Iris pigment epithelial cell (primary cell): ENCODE measurements at regions not wholly inside any gene's neighbourhood (a gene's known extent, or its start where the extent isn't known, plus 50 kb on each side); places are given as distances from the start of the nearest gene placed in this dataset.
A peak's percentile ranks its signal among the peaks of the same experiment; 100 is the strongest.

Source experiments
- DNase-seq: peaks from one replicate; pipeline ENCODE4 v3.0.0-alpha.2; 2011; ENCODE audit warnings: low read depth

DNA sequence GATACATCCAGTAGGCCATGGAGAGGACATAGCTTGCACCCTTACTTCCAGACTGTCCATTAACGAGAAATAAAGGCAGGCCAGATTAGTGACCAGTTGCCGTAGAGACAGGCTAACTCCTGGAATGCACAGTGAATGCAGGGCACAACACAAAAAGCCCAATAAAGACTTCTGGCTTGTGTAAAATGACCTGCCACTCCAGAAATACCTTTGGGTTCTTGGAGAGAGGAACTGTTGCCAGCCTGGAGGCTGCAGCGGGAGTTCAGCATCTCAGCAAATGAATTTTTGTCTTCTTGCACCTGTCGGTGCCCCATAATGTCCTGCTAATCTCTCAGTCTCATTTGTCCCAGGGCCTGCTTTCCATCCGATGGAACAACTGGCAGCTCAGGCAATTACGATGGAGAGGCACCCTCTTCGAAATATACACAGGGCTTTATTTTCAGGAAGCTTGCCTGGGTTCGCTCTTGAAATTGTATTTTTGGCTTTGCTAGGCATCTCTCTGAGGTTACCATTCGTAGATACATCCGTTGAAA, 538.8 kb upstream of the ZNF462 start:
- no peak for DNase-seq

DNA sequence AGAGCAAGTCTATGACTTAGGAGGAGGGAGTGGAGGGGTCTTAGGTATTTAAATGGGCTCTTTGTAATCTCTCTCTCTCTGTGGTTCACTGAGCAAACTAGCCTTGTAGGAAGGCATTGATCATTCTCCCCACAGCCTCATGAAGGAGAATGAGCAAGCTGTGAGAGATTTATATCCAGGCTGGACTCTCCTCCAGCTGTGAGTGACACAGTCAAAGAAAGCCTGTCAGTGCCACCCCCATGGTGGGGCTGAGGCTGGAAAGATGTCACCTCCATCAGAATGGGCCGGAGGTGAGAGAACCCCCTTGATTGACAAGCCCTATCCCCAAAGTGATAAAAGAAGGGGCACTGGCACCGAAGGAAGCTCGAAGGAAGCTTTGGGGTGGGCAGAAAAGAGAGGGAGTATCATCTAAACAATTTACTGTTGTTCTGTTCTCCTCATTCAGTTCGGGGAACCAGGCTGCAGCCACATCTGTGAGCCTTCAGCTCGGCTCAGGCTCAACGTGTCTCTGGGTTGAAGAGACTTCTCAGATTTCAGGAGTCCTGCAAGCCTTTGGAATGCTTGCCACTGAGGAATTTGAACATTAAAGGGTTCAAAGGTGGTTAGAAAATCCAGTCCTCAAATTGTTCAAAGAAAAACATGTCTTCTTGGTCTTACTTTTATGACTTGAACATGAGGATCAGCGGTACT, 538.2 kb upstream of the ZNF462 start:
- no peak for DNase-seq

DNA sequence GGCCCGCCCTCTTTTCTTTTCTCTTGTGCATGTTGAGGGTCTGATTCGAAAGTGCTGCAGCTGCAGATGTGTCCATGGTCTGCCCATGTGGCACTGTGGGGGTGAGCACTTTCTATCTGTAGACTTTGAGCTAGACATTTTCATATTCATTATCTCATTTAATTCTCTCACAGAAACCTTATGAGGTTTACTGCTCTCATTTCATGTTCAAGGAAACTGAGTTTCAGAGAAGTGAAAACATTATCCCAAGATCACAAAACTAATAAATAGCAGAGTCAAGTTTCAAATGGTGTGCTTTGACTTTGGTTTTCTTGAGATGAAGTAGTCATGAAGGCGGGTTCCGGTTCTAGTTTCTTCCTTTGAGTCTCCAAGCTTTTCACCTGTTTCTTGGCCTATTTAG, 536.5 kb upstream of the ZNF462 start:
- no peak for DNase-seq

DNA sequence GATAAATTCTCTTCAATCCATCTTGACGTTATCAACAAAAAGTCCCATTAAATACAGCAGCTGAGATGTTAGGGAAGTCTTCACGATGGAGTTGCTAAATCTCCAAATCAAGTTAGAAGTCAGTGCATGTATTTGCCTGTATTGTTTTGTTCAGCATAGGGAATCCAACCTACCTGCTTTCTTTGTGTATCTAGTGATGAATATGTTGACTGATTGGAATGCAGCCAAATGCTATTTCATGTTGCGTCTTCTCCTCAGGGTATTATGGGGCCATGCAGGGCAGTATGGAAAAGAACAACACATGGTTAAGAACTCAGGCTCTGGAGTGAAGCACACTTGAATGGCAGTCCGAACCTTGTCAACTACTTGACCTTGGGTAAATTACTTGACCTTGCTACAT, 529.5 kb upstream of the ZNF462 start:
- DNase-seq = no peak

DNA sequence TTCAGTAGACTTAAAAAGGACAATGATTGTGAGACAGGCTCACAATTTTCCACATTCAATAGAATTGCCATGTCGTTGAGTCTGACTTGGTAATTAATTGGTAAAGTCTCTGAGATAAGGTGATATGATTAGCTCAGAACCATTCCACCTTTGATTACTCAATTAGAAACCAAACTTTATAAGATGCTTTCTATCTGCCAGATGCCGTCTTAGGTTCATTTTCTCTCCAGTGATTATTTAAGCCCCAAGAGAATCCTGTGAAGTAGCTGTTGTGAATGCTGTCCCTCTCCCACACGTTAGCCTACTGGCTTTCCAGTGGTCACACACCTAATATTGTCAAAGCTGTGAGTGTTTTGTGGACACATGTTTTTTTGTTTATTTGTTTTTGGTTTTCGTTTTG, 528.9 kb upstream of the ZNF462 start:
- no peak for DNase-seq

DNA sequence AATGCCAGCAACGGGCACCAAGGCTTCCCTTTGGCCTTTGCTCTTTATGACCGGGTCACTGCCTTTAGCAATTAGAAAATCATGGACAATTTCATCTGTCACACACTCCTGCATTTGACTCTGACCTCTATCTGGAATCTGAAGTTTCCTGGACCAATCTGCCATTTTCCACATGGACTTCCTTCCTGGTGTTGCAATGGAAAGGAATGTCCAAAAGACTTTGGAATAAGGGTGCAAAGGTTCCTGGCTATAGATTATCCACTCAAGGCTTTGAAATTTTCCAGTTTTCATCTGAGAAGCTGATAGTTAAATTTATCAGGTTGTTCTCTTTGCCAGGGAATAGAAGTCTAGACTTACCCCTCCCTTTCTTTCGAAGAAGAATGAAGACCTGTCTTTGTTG, 523.1 kb upstream of the ZNF462 start:
- no peak for DNase-seq

DNA sequence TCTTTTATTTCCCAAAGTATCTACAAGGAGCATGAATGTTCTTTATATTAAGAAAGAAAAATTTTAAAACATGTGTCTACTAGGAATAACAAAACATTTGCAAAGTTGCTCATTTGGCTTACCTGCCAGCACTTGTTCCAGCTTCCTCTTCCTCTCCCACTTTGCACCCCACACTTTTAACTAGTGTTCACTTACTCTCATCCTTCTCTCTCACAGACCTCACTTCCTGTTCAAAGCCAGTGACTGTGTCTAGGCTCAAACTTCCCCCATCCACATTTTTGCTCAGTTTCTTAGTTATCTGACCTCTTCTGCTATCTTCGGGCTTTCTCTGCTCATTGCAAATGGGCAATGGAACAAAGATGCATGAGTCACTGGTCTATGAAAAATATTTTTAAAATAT, 512.2 kb upstream of the ZNF462 start:
- DNase-seq = no peak

DNA sequence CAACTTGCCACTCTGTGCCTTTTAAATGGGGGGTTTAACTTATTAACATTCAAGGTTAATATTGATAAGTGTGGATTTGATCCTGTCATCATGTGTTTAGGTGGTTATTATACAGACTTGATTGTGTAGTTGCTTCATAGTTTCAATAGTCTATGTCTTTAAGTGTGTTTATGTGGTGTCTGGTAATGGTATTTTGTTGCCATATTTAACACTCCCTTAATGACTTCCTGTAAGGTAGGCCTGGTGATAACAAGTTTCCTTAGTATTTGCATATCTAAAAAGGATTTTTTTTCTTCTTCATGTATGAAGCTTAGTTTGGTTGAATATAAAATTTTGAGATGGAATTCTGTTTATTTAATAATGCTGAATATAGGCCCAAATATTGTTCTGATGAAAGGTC, 506.0 kb upstream of the ZNF462 start:
- DNase-seq = no peak

DNA sequence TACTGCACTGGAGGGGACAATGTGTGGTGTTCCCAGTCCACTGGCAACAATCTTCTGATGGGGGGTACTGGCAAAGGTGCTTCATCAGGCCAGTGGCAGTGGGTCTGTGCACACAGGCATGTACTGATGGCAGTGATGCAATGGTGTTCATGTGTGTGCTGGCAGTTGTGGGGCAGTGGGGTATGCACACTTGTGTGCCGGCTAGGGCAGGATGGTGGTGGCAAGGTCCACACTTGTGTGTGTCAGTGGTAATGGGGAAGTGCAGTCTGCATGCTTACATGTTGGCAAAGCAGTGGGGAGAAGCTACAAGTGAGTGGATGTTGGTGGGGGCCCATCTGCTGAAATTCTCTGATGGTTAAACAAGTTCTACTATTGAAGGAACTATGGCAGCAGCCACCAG, 504.6 kb upstream of the ZNF462 start:
- DNase-seq = no peak

DNA sequence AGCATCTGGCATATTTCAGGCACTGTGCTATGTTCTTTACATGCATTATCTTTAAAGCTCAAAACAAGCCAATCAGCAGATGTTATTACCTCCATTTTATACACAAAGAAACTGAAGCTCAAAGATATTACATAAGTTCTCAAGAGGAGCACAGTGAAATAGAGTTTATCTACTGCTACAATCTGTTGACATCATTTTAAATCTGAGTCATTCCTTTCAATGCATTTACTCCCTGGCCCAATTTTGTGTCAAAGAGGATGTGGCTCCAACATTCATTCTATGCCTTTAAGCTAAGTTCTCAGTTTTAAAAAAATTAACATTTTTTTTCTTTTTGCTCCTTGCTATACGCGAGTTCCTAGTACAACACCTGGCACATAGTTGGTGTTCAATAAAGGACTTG, 486.3 kb upstream of the ZNF462 start:
- no peak for DNase-seq

DNA sequence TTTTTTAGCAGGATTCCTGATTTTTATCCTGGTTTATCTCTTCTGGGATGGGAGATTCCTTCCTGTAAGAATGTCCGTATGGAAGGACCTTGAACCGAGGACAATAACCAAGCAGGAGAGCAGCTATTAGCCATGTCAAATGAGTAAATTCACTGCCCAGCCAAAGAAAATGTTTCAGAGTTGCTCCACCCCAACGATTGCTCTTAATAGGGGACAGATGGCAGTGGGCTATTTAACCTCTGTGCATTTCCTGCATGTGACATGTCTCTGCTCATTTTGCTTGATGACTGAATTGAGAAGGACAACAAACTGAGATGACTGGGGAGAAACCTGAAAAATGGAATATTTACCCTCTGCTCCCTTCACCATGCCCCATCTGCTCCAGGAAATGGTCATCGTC, 479.9 kb upstream of the ZNF462 start:
- DNase-seq = no peak

DNA sequence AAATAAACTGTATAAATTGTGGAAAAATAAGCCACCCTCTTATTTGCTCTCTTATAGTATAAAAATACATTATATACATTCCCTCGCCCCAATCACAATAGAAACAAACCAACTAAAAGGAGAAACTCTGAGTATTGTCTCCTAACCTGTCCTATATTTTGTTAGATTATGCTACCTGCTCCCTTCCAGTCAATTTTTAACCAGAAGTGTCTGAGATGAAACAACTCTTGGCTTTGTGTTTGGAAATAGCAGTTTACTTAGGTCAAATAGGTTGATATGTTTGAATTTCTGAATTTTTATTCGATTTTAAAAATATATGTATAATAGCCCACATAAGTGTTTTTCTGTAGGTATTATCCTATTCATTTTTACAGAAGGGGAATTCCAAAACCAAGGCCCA, 475.0 kb upstream of the ZNF462 start:
- no peak for DNase-seq

DNA sequence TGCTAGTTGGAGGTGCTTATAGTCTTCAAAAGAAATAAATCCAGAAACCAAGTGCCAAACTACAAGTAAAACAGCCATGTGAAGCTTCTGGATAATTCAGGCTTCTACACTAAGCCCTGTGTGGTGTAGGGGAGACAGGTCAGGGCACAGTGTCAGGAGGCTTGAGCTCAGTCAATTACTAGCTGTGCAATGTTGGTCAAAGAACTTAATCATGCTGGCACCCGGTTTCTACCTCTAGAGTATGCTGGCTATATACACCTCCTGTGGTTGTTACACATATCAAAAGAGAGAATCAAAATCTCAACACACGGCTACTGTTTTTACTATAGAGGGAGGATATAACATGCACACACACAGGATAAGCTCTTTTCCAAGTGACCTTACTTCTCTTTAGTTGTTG, 469.7 kb upstream of the ZNF462 start:
- no peak for DNase-seq

DNA sequence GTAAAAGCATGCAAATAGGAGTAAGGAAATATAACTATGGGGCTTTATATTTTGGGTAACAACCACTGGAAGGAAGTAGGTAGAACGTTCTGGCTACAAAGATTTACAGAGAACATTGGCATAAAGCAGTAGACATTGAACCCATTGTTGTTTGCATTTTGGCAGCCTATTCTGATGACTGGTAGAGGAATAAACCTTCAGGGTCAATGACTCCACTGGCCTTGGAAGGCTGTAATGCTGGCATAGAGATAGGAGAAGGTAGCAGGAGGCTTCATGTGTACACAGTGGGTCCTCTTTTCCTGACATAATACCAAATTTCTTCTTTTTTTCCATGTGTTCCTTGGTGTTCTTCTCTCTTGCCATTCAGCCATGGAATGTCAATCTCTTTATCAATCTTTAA, 462.8 kb upstream of the ZNF462 start:
- DNase-seq = no peak

DNA sequence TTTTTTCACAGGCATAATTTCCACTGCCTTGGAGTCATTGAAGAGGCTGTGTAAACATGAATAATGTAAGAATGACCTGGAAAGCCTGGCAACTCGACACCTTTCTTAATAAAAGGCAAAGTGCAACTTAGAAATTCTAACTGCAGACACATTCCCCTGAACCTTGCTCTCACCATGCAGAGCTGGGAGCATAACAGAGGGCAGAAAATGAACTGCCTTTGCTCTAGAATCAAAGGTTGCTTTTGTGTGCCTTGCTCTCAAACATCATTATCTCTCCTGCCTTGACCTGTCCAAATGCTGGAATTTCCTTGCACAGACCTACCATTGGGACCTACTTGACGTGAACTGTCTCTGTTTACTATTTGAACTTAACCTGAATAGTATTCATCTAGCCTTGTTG, 462.0 kb upstream of the ZNF462 start:
- DNase-seq = no peak

DNA sequence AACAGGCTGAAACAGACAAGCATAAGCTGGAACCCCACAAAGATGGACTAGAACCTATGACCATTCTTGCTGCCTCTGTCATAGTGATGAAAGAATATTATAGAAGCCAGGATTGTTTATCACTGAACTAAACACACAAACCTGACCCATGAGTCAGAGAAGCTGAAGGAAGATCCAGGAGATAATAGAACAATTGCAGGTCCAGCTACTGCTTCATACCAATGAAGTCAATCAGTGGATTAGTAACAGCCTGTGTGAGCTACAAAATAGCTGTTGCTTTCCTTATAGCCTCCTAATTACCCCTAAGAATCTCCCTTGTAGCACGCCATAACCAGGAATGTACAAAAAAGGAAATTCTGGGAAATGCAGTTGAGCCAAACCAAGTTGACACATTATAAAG, 459.9 kb upstream of the ZNF462 start:
- peak; percentile 8 for DNase-seq

DNA sequence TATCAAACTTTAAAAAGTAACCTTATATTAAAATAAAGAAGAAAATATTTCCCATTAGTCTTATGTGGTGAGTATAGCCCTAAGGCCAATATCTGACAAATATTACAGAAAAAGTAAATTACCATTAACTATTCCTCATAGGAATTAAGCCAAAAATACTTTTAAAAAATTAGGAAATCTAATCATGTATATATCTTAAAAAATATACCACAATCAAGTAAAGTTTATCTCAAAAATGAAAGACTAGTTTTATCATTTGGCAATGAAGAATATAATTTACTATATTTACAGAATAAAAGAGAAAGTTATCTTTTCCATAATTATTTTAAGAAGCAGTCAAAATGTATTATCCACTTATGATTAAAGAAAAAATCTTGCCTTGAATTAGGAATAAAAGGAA, 458.8 kb upstream of the ZNF462 start:
- DNase-seq = no peak

DNA sequence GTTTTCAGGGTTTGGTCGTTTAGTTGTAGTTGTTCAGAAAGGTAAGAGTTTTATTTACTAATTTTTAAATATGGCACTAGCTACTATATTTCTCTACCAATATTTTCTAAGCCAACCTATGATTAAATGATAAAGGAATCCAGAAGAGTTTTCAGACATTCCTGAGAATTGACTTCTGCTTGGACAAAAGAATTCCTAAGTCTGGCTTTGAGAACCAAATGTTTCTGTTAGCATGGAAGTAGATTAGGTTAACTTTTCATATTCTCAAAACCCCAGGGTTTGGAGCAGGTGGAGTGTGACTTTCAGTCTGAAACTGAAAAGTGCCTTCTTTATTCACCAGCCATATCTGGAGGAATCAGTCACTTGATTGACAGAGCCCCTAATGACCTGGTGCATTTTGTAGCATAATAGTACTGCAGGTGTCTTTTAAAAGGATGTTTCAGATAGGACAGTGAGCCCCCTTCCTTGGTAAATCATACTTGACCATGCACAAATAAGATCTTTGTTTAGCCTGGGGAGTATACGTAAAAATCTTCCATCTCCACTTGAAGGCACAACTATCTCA, 457.0 kb upstream of the ZNF462 start:
- DNase-seq = no peak

DNA sequence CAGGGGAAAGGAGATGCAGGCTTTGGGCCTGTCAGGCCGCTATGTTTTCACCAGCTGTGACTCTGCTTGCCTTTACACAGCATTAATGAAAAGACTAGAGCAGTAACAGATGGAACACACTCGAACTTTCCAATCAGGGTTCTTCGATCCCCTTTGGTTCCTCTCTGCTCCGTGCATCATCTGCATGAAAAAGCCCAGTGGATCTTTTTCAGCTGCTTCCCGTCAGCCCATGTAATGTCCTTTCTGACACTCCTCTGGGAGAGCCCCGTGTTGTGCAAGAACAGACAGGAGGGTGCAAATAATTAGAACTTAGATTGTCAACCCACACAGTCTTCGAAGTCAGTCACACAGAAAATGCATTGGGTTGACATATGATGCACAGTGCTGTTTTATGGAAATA, 448.9 kb upstream of the ZNF462 start:
- no peak for DNase-seq

DNA sequence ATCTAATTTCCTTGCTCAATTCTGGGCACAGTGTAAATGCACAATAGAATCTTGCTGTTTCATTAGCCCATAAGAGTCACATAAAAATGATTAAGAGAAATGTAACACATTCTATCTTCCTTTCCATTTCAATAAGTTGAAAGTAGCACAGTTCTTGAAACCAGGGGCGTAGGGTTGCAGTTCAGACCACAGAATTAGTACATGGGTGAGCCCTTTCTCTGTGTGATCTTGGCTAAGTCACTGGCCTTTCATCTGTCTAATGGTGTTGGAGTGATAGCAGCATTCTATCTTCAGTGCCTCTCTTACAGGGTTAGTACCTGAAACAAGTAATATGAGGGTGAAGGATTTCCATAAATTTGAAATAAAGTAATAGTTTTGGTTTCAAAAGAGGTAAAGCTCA, 445.3 kb upstream of the ZNF462 start:
- no peak for DNase-seq

DNA sequence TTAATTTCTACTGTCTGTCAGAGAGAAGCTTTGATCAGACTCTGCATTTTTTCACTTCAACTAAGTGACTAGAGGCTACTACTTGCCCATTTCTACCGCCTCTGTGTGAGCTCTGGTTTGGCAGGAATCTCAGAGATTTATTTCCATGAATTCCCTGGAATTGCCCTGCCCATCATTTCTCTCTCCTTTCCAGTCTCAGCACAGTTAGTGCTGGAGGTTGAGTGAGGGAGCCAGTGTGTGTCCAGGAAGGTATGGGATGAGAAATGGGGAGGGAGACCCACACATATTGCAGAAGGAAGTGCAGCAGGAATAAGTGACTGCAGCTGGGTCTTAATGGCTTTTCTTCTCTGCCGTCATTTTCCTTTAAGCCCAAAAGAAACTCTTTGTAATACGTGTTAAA, 443.1 kb upstream of the ZNF462 start:
- no peak for DNase-seq

DNA sequence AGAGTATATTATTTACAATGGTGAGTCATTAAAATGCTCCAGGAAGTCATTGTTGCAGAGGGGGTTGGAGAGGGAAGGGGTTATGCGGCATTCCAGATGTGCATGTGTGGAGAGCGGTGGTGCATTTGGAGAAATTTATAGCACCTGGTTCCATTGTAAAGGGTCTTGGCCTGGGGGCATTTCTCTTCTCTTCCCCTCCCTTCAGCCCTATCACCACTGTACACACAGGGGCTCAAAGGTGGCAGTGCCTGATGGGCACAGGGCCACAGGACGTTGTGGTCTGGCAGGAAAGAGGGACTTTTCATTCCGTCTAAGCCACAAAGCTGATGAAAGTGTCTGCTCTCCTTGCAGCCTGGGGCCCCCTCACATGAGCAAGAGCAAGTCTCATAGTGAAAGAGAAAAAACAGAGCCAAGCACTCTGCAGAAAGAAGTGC, 442.4 kb upstream of the ZNF462 start:
- DNase-seq = no peak

DNA sequence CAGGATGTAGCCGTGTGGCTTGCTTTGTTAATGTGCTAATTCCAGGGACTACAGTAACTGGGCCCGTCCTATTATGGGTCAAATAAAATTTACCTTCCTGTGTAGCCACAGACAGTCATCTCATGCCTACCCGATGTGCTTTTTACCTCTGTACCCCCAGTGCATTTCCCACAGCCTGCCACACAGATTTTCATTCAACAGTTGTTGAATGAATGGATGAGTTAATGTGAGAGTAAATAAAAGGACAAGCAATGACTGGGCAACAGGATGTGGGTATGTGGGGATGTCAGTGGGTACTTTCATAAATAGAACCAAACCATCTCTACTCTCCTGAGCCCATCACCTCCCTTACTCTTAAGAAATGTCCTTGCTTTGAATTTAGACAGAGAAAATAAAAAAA, 441.2 kb upstream of the ZNF462 start:
- no peak for DNase-seq

DNA sequence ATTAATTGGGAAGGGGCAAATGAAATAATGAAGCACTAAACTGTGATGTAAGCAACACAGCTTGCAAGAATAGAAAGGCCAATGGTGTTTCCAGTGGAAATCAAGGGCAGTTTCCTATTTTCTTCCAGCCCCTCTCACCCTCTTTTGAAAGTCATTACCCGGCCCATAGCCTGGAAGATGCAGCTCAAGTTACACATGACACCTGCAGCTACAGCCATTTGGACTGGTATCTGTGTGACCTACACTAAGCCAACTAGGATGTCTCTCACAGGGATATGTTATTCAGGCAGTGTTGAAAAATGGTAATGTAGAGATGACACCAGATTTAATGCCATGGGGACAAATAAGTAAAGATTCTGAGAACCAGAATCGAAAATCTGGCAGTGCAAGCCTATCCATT, 439.4 kb upstream of the ZNF462 start:
- DNase-seq = no peak
